ENCODE measurements at regions not wholly inside any gene's neighbourhood (a gene's known extent, or its start where the extent isn't known, plus 50 kb on each side); places are given as distances from the start of the nearest gene placed in this dataset.

- TF ChIP-seq POLR2AphosphoS5 (IDR thresholded peaks at IDR 0.05; ENCODE audit: low read depth) (no peak), REST (IDR thresholded peaks at IDR 0.05; ENCODE audit: insufficient replicate concordance, low read depth) (no peak), SPI1 (IDR thresholded peaks at IDR 0.05; ENCODE audit: borderline replicate concordance, low read depth) (no peak), GABPA (IDR thresholded peaks at IDR 0.05; ENCODE audit: low read depth) (no peak), CTCF (IDR thresholded peaks at IDR 0.05; ENCODE audit: insufficient read depth, low read length) (no peak)
- Histone ChIP-seq H3K4me3 (replicated peaks; ENCODE audit: insufficient read depth, low read length) (no peak overlapping the region), H3K27me3 (ENCODE audit: insufficient read depth, poor library complexity, severe bottlenecking) (no peaks in the 10 kb centered on the region), H3K27ac (replicated peaks) (no peak overlapping the region)
- DNase-seq (ENCODE audit: low read depth in 1 of 2, low spot score in 1 of 2), result no peak
Observed at GRCh38 chr3:24933401-24933800, 438.8 kb upstream of the THRB start.

GRCh38 chr3:24936574-24936973 is 441.9 kb upstream of the THRB start:
- no peak for DNase-seq (ENCODE audit: low read depth in 1 of 2, low spot score in 1 of 2)
- H3K27me3 ChIP-seq (ENCODE audit: insufficient read depth, poor library complexity, severe bottlenecking), result no peaks in the 10 kb centered on the region
- H3K27ac ChIP-seq (replicated peaks), result no peak overlapping the region
- H3K4me3 ChIP-seq (replicated peaks; ENCODE audit: insufficient read depth, low read length), result no peak overlapping the region
- TF ChIP-seq REST (IDR thresholded peaks at IDR 0.05; ENCODE audit: insufficient replicate concordance, low read depth) (no peak), SPI1 (IDR thresholded peaks at IDR 0.05; ENCODE audit: borderline replicate concordance, low read depth) (no peak), CTCF (IDR thresholded peaks at IDR 0.05; ENCODE audit: insufficient read depth, low read length) (no peak), GABPA (IDR thresholded peaks at IDR 0.05; ENCODE audit: low read depth) (no peak), POLR2AphosphoS5 (IDR thresholded peaks at IDR 0.05; ENCODE audit: low read depth) (no peak)

- H3K27ac ChIP-seq (replicated peaks), result no peak overlapping the region
- no peak for DNase-seq (ENCODE audit: low read depth in 1 of 2, low spot score in 1 of 2)
- H3K4me3 ChIP-seq (replicated peaks; ENCODE audit: insufficient read depth, low read length), result no peak overlapping the region
- TF ChIP-seq CTCF (IDR thresholded peaks at IDR 0.05; ENCODE audit: insufficient read depth, low read length), result no peak
- TF ChIP-seq GABPA (IDR thresholded peaks at IDR 0.05; ENCODE audit: low read depth), result no peak
- no peak for TF ChIP-seq REST (IDR thresholded peaks at IDR 0.05; ENCODE audit: insufficient replicate concordance, low read depth)
- no peak for TF ChIP-seq POLR2AphosphoS5 (IDR thresholded peaks at IDR 0.05; ENCODE audit: low read depth)
- no peak for TF ChIP-seq SPI1 (IDR thresholded peaks at IDR 0.05; ENCODE audit: borderline replicate concordance, low read depth)
- H3K27me3 ChIP-seq (ENCODE audit: insufficient read depth, poor library complexity, severe bottlenecking), result no peaks in the 10 kb centered on the region
Observed at GRCh38 chr3:24937228-24937627, 442.6 kb upstream of the THRB start.
